Kidney epithelial cell (primary cell): ENCODE measurements at regions not wholly inside any gene's neighbourhood (a gene's known extent, or its start where the extent isn't known, plus 50 kb on each side); places are given as distances from the start of the nearest gene placed in this dataset.

Experiments used
- DNase-seq: peaks from one replicate; pipeline ENCODE4 v3.0.0-alpha.2; 2010; ENCODE audit warnings: low read depth
- H3K27me3 ChIP-seq: 2 replicates; pipeline ENCODE4 v1.6.0; 2011; ENCODE audit warnings: low read length; ENCODE audit not compliant: control insufficient read depth, insufficient read depth
- H3K36me3 ChIP-seq: 2 replicates; pipeline ENCODE4 v1.5.1; 2011; ENCODE audit warnings: low read length; ENCODE audit not compliant: control insufficient read depth, insufficient read depth
- H3K4me3 ChIP-seq: 2 replicates; pipeline ENCODE4 v1.5.1; 2011; ENCODE audit warnings: low read depth, mild to moderate bottlenecking, control low read depth, low read length
- CTCF ChIP-seq: IDR thresholded peaks from 2 replicates; pipeline ENCODE4 v1.5.1; 2011; ENCODE audit warnings: mild to moderate bottlenecking, moderate library complexity, low read length, control low read depth, inconsistent platforms; ENCODE audit not compliant: insufficient read depth, poor library complexity, severe bottlenecking

GRCh38 chr10:21334891-21335696 lies 190.4 kb downstream of the SKIDA1 start:
- DNase-seq, result peak; percentile 59
- Histone ChIP-seq H3K36me3 (no peaks in the 10 kb centered on the region), H3K27me3 (no peaks in the 10 kb centered on the region), H3K4me3 (no peak overlapping the region)
- no peak for TF ChIP-seq CTCF

- Histone ChIP-seq H3K36me3 (no peaks in the 10 kb centered on the region), H3K27me3 (no peaks in the 10 kb centered on the region), H3K4me3 (no peak overlapping the region)
- no peak for TF ChIP-seq CTCF
- DNase-seq, result no peak
These were observed 194.9 kb downstream of the SKIDA1 start for GRCh38 chr10:21330628-21331020.

- peak; percentile 69 for DNase-seq
These were observed 195.4 kb downstream of the SKIDA1 start for GRCh38 chr10:21329995-21330627.

GRCh38 chr10:21327289-21327993 lies 198.0 kb downstream of the SKIDA1 start:
- H3K4me3 ChIP-seq, result no peak overlapping the region
- no peak for DNase-seq
- H3K36me3 ChIP-seq, result no peaks in the 10 kb centered on the region
- H3K27me3 ChIP-seq, result no peaks in the 10 kb centered on the region
- TF ChIP-seq CTCF, result no peak

More at GRCh38 chr10:21329995-21330627, 195.4 kb downstream of the SKIDA1 start:
- no peak for TF ChIP-seq CTCF
- H3K4me3 ChIP-seq, result no peak overlapping the region
- H3K36me3 ChIP-seq, result no peaks in the 10 kb centered on the region
- H3K27me3 ChIP-seq, result no peaks in the 10 kb centered on the region

GRCh38 chr10:21326594-21327288 lies 198.7 kb downstream of the SKIDA1 start:
- H3K4me3 ChIP-seq, result no peak overlapping the region
- H3K36me3 ChIP-seq, result no peaks in the 10 kb centered on the region
- DNase-seq, result no peak
- H3K27me3 ChIP-seq, result no peaks in the 10 kb centered on the region
- TF ChIP-seq CTCF, result no peak
